ENCODE measurements at regions not wholly inside any gene's neighbourhood (a gene's known extent, or its start where the extent isn't known, plus 50 kb on each side); places are given as distances from the start of the nearest gene placed in this dataset.

DNA sequence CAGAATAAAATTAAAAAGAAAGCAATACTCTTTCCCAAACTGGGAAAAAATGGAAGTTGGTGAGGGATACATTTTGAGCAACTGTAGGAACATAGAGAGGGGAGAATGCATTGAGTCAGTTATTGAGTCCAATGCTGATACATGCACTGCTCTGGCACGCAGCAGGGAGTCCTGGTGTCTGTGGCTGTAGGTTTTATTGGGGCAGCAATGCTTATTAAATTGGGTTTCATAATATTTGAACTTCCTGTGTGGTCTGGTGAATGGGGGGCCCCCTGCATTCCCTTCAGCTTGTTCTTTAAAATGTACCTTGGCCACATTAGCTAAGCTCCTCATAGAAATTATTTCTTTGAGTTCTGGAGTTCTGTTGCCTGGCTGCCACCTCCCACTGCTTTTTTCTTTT is 125.2 kb upstream of the ELAC2 start:
- no peak overlapping the region for H3K4me3 ChIP-seq (ENCODE audit: low read depth, low read length)
- DNase-seq (ENCODE audit: low read depth) = no peak
- TF ChIP-seq, protein P1, sequence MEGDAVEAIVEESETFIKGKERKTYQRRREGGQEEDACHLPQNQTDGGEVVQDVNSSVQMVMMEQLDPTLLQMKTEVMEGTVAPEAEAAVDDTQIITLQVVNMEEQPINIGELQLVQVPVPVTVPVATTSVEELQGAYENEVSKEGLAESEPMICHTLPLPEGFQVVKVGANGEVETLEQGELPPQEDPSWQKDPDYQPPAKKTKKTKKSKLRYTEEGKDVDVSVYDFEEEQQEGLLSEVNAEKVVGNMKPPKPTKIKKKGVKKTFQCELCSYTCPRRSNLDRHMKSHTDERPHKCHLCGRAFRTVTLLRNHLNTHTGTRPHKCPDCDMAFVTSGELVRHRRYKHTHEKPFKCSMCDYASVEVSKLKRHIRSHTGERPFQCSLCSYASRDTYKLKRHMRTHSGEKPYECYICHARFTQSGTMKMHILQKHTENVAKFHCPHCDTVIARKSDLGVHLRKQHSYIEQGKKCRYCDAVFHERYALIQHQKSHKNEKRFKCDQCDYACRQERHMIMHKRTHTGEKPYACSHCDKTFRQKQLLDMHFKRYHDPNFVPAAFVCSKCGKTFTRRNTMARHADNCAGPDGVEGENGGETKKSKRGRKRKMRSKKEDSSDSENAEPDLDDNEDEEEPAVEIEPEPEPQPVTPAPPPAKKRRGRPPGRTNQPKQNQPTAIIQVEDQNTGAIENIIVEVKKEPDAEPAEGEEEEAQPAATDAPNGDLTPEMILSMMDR (IDR thresholded peaks at IDR 0.05; ENCODE audit: insufficient read depth, low read length) = no peak

DNA sequence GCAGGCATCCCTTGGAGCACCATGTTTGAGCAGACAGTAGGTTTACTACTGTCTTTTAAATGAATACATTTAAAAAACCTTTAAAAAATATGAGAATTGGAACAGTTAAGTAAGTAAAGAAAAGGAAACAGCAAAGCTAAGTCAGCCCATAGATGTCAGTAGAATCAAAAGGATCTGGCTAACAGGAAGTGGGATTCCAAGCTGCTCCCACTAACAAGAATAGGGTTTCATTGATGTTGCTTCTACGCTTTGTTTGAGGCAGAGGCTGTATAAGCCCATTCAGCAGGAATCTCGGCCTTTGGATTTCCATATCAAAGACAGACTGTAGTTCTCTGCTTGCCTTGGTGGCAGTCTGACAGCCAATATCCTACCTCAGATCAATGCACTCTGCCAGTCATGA is 122.9 kb upstream of the ELAC2 start:
- TF ChIP-seq, protein P1 (IDR thresholded peaks at IDR 0.05; ENCODE audit: insufficient read depth, low read length) = no peak
- peak; percentile 17 for DNase-seq (ENCODE audit: low read depth)
- H3K4me3 ChIP-seq (ENCODE audit: low read depth, low read length) = no peak overlapping the region

GRCh38 chr17:13135506-13135905 is 117.7 kb upstream of the ELAC2 start:
- H3K4me3 ChIP-seq (ENCODE audit: low read depth, low read length) = no peak overlapping the region
- TF ChIP-seq, protein P1 (IDR thresholded peaks at IDR 0.05; ENCODE audit: insufficient read depth, low read length) = no peak
- DNase-seq (ENCODE audit: low read depth) = no peak

DNA sequence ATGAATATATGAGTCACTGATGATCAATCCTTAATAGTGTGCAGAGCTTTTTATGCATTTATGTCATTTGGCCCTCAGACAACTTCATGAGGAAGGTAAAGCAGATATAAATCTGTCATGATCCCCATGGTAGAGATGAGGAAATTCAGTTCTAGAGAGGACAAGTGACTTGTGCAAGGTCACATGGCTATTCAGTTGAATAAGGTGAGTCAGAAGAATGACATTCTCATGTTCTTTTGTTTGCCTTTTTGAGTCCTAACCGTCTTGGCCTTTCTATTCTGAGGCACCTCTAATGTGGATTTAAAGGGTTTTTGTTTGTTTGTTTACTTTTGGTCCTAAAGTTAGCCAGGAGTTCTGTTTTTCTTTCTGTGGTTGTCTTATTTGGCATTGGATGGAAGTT is 116.2 kb upstream of the ELAC2 start:
- DNase-seq (ENCODE audit: low read depth) = no peak
- H3K4me3 ChIP-seq (ENCODE audit: low read depth, low read length) = no peak overlapping the region
- TF ChIP-seq, protein P1 (IDR thresholded peaks at IDR 0.05; ENCODE audit: insufficient read depth, low read length) = no peak

DNA sequence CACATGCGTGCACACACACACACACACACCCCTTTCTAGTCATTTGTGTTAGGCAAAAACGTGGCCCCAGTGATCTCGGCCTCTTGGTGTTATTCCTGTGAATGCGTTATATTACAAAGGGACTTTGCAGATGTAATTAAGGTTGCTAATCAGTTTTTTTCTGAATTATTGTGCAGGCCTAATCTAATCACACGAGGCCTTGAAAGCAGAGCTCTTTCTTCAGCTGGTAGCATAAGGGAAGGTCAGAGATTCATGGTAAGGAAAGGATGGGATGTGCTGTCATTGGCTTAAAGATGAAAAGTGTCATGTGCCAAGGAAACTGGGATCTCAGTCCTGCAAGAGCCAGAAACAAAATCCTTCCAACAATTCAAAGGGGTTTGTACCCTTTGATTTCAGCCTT is 113.4 kb upstream of the ELAC2 start:
- no peak overlapping the region for H3K4me3 ChIP-seq (ENCODE audit: low read depth, low read length)
- TF ChIP-seq, protein P1 (IDR thresholded peaks at IDR 0.05; ENCODE audit: insufficient read depth, low read length) = no peak
- no peak for DNase-seq (ENCODE audit: low read depth)

- DNase-seq (ENCODE audit: low read depth) = no peak
- H3K4me3 ChIP-seq (ENCODE audit: low read depth, low read length) = no peak overlapping the region
- TF ChIP-seq, protein P1 (IDR thresholded peaks at IDR 0.05; ENCODE audit: insufficient read depth, low read length) = no peak
Measured at GRCh38 chr17:13129356-13129755, 111.5 kb upstream of the ELAC2 start.

GRCh38 chr17:13128676-13129075 is 110.8 kb upstream of the ELAC2 start:
- no peak for DNase-seq (ENCODE audit: low read depth)
- TF ChIP-seq, protein P1 (IDR thresholded peaks at IDR 0.05; ENCODE audit: insufficient read depth, low read length) = no peak
- H3K4me3 ChIP-seq (ENCODE audit: low read depth, low read length) = no peak overlapping the region
